ELR (cell line): ENCODE measurements at regions not wholly inside any gene's neighbourhood (a gene's known extent, or its start where the extent isn't known, plus 50 kb on each side); places are given as distances from the start of the nearest gene placed in this dataset.
A peak's percentile ranks its signal among the peaks of the same experiment; 100 is the strongest.

Source experiments
- DNase-seq: peaks from one replicate; pipeline ENCODE4 v3.0.0-alpha.2; 2015; ENCODE audit warnings: low read depth

DNA sequence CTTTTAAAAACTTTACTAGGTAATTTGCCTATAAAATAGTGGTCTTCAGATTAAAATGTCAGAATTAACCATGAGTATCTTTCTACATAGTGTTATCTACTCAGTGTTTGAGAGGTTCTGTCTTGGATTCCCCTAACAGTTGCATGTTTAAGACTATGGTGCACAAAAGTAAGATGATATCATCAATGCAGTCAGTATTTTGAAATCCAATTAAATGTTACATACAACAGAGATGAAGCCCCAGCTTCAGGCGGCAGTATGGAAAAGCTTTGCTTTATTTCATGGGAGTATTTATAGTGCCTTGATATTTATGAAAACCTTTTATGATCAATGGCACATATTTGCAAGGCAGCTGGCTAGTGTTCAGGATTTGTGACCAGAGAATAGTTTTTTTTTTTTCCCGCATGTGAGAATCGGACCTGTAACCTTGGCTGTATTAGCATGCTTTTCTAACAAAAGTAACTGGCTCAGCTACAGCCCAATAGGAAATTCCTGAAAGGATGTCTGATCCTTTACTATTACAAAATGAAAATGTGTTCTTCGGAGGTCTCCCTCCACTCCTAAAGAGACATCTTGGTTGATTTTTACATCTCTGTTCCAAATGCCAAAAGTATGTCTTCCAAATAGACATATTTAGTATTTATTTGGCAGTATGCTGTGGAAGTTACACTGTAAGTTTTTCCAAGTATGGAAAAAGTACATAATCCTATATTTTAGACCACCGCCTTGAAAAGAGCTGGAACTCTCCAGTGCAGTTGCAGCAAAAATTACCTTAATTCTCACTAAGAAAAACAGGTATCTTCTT lies 319.3 kb upstream of the UBE2E3 start:
- no peak for DNase-seq

DNA sequence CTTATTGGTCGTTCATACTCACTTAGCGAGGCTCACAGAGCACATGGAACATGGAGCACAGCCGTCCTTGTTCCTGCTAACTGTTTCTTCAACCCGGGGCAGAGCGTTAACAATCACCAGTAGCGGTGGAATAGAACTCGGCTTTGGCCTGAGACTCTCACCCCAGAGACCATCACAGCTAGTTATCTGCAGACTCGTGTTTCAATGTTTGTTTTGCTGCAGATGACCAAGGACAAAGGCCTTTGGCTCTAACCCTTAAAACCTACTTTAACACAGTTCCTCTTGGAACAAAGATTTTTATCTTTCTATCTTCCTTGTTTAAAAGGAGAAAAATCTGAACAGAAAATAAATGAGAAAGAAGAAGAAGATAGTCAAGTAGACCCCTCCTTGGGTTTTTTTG lies 320.2 kb upstream of the UBE2E3 start:
- no peak for DNase-seq

DNA sequence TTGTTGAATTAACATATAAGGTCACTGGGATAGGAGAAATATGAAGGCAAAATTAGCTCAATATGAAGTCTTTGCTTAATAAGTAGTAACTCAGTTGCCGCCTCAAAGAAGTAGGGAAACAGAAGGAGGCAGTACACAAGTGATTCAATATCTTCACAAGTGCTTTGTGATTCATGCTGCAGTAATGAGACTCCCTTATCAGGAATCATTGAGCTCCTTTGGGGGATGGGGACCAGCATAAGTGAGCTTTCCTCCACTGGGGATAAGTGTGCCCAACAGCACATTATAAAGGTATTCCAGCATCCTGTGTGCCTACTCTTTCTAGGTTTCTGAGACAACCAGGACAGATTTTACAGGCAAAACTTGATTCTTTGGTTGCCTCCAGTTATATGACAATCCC lies 323.4 kb upstream of the UBE2E3 start:
- peak; percentile 93 for DNase-seq

GRCh38 chr2:180656455-180656847 lies 324.0 kb upstream of the UBE2E3 start:
- DNase-seq, result peak; percentile 97

DNA sequence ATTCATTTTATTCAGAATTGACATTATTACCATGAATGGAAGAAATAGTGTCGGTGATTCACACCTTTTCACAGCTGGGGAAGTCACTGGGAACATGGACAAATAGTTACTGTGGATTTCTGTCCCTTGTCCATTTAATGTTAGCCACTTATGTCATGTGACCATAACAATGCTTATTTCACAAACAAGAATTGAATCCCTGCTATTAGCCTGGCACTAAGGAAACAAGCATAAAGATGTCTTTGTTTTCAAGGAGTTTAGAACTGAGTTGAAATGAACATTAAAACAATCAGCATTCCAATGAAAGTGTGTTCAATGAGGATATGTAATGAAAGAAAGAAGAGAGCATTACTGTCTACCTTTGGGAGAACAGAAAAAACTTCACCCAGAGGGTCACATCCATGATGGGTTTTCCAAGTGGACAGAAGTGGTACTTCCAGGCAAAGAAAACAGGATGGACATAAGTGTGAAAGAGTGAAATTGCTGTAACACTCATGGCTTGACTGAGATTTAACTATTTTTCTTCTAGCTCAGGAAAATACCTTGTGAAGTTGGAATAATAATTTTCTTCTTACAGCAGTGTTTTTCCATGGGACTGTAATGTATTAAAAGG lies 324.5 kb upstream of the UBE2E3 start:
- DNase-seq, result peak; percentile 59

GRCh38 chr2:180655393-180655792 lies 325.0 kb upstream of the UBE2E3 start:
- DNase-seq, result peak; percentile 73

- DNase-seq, result no peak
Observed at GRCh38 chr2:180653481-180653880, 326.9 kb upstream of the UBE2E3 start.

DNA sequence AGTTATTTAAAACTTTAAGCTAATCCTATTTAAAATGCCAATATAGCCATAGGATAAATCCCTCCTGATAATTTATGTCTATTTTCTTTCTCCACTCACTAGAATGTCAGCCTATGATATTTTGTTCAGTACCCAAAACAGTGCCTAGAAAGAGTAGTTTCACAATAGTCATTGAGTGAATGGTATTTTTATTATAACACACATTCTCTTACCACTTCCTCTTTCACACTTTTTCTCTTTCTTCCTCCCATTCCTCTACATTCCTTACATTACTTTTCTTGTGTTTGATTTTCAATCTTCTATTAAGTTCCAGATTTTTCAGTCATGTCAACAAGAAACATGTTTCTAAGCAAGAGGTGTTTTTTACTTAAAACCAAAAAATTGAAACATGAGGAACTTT lies 327.6 kb upstream of the UBE2E3 start:
- DNase-seq, result no peak

DNA sequence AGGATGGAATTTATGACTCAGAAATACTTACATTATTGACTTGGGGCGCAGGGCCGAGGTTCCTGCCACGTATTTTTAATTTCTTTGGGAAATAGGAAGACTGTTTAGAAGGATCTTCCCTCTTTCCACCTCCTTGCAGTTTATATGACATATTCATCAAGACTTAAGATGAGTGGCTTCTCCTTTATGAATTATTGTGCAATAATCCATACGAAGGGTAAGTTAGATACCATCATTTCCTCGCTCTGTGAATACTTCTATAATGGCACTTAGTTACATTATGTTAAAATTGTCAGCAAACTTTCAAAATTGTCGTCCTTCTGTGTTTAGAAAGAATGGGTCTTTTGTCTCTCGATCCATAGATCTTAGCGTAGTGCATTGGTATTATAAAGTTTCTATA lies 328.8 kb upstream of the UBE2E3 start:
- DNase-seq, result no peak

GRCh38 chr2:180647621-180648020 lies 332.8 kb upstream of the UBE2E3 start:
- DNase-seq, result no peak

GRCh38 chr2:180647221-180647620 lies 333.2 kb upstream of the UBE2E3 start:
- no peak for DNase-seq

DNA sequence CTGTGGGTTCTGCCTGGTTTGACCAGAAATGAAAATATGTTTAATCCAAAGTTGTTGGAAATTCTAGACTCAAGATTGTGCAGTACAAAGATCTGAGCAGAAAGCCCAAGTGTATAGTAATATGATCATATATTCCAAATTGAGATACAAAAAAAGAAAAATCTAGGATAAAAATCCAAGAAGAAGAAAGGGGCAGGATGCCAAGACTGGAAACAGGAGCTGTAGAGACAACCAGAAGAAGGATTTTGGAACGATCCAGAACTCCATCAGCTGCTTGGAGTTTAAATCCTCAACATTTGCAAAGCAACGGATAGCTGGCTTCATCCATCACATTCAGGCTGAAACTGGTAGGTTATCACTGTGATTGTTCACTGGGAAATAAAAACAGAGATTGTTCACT lies 333.6 kb upstream of the UBE2E3 start:
- DNase-seq, result no peak

DNA sequence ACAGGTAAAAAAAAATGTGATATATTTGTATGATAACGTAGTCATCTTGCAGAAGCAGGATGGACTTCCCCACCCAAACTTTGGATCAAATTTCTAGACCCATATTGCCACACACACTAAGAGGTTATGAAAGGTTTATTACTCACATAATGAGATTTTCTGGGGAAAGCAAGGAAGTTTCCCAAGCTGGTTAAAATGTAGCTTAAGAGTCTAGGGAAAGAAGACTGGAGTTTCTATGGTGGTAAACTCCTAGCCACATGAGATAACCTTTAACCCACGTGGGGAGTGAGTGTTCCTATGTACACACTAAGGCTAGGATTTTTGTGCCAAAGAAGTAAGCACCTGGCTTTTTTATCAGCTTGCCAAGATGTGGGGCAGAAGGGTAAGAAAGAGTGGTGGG lies 335.7 kb upstream of the UBE2E3 start:
- peak; percentile 54 for DNase-seq

GRCh38 chr2:180630756-180631155 lies 349.6 kb upstream of the UBE2E3 start:
- no peak for DNase-seq

GRCh38 chr2:180625006-180625844 lies 355.2 kb upstream of the UBE2E3 start:
- DNase-seq, result peak; percentile 98

- peak; percentile 61 for DNase-seq
Observed at GRCh38 chr2:180621941-180622918, 358.2 kb upstream of the UBE2E3 start.

DNA sequence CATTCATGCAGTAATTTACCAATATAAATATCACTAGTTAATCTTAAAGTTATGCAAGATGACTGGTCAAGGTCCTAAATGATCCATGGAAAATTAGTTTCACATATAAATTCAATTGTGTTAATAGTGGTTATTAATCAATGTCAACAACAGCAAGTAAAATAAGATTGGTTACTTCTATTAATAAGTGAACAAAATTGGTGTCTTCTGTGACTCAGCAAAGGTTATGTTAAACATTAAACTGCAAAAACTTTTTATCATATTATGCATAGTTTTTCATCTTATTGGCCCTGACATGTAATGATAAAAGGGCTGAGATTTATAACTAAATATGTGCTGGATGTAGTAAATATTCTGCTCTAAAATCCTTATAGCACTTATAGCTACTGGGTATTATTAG lies 359.0 kb upstream of the UBE2E3 start:
- DNase-seq, result no peak

DNA sequence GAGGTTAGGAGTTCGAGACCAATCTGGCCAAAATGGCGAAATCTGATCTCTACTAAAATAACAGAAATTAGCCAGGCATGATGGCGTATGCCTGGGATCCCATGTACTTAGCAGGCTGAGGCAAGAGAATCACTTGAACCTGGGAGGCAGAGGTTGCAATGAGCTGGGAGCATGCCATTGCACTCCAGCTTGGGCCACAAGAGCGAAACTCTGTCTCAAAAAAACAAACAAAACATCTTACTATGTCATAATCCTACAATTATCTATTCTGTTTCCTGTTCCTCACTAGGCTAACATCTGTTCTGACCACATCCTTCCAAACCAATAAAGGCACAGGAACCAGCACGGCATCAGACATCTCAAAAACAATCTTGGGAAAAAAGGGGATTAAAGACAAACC lies 361.8 kb upstream of the UBE2E3 start:
- DNase-seq, result peak; percentile 48

DNA sequence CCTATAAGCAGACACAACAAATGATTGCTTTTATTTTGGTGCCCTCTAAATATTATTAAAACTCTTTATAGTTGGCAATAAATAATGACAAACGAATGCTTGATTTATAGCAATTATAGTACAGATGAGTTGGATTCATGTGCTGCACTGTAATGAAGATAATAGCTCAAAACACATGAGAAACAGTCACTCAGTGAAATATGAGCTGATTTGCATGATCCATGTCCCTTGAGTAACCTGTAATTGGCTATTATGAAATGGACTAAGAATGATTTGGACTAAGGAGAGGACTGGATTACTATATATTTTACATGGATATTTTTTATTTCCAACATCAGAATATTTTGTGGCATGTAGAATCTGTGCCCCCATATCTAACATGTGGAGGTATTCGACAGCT lies 365.6 kb upstream of the UBE2E3 start:
- no peak for DNase-seq

GRCh38 chr2:180609626-180610340 lies 370.6 kb upstream of the UBE2E3 start:
- DNase-seq, result no peak

- no peak for DNase-seq
Observed at GRCh38 chr2:180607514-180608049, 372.8 kb upstream of the UBE2E3 start.
